Glomerular visceral epithelial cell (primary cell): ENCODE measurements at regions not wholly inside any gene's neighbourhood (a gene's known extent, or its start where the extent isn't known, plus 50 kb on each side); places are given as distances from the start of the nearest gene placed in this dataset.
"Not testable (repeated sequence)": the region's sequence is repeated elsewhere in the genome, so short reads cannot be mapped to it uniquely, and the experiment has no call there.

Experiments
- DNase-seq: peaks from one replicate; pipeline ENCODE4 v3.0.0-alpha.2; 2016; ENCODE audit errors: extremely low spot score

GRCh38 chr15:38961931-38962330 is 397.3 kb upstream of the RASGRP1 start:
- no peak for DNase-seq

GRCh38 chr15:38972831-38973230 is 408.2 kb upstream of the RASGRP1 start:
- peak; percentile 49 for DNase-seq

GRCh38 chr15:38975282-38975990 is 410.8 kb upstream of the RASGRP1 start:
- DNase-seq: peak; percentile 43

GRCh38 chr15:38991126-38991525 is 426.5 kb upstream of the RASGRP1 start:
- DNase-seq: peak; percentile 70

GRCh38 chr15:38991701-38992100 is 427.1 kb upstream of the RASGRP1 start:
- DNase-seq: peak; percentile 88

- DNase-seq: no peak
Observed at GRCh38 chr15:38992506-38992905, 427.9 kb upstream of the RASGRP1 start.

GRCh38 chr15:38992930-38993329 is 428.3 kb upstream of the RASGRP1 start:
- no peak for DNase-seq

GRCh38 chr15:38994310-38994709 is 429.7 kb upstream of the RASGRP1 start:
- DNase-seq: no peak

- peak; percentile 91 for DNase-seq
Observed at GRCh38 chr15:38996111-38996631, 431.6 kb upstream of the RASGRP1 start.

- no peak for DNase-seq
Observed at GRCh38 chr15:38997841-38998240, 433.2 kb upstream of the RASGRP1 start.

- no peak for DNase-seq
Observed at GRCh38 chr15:39000008-39000734, 435.6 kb upstream of the RASGRP1 start.

- no peak for DNase-seq
Observed at GRCh38 chr15:39009740-39010139, 445.1 kb upstream of the RASGRP1 start.

GRCh38 chr15:39011066-39011465 is 446.5 kb upstream of the RASGRP1 start:
- not testable (repeated sequence) for DNase-seq

- DNase-seq: no peak
Observed at GRCh38 chr15:39013262-39013661, 448.6 kb upstream of the RASGRP1 start.

GRCh38 chr15:39014682-39015081 is 450.1 kb upstream of the RASGRP1 start:
- no peak for DNase-seq

- peak; percentile 56 for DNase-seq
Observed at GRCh38 chr15:39016706-39017105, 452.1 kb upstream of the RASGRP1 start.

GRCh38 chr15:39018966-39019365 is 454.4 kb upstream of the RASGRP1 start:
- no peak for DNase-seq

- DNase-seq: no peak
Observed at GRCh38 chr15:39021341-39021740, 456.7 kb upstream of the RASGRP1 start.

GRCh38 chr15:39022532-39023305 is 458.1 kb upstream of the RASGRP1 start:
- no peak for DNase-seq

- DNase-seq: no peak
Observed at GRCh38 chr15:39025321-39025720, 460.7 kb upstream of the RASGRP1 start.

GRCh38 chr15:39025881-39026280 is 461.3 kb upstream of the RASGRP1 start:
- DNase-seq: no peak

- DNase-seq: peak; percentile 49
Observed at GRCh38 chr15:39028069-39028468, 463.5 kb upstream of the RASGRP1 start.
